ENCODE measurements at regions not wholly inside any gene's neighbourhood (a gene's known extent, or its start where the extent isn't known, plus 50 kb on each side); places are given as distances from the start of the nearest gene placed in this dataset.

DNA sequence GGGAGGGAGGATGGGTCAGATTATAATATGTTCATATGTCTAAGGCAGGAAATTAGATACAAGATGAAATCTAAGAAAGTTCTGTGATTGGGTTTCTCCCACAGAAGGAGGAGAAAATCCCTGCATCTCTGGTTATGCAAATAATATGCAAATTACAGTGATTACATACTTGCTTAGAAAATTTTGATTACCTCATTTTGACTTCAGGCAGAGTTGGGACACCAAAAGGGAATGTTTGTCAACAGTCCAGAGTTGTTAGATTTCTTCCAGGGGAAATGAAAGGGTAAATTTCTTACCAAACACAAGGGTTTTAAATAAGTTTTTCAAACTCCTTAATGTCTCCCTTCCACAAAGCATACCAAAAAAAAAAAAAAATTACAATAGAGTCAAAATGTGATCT lies 101.4 kb upstream of the STEAP1B start:
- Histone ChIP-seq H3K36me3 (ENCODE audit: control insufficient read depth, insufficient read depth, low read length) (no peaks in the 10 kb centered on the region), H3K4me1 (ENCODE audit: control insufficient read depth, insufficient read depth, low read length) (0 out of 2 replicates have a peak, but pooled peaks cover 3% of the 10 kb centered on the region), H3K27ac (ENCODE audit: low read length) (no peak overlapping the region), H3K27me3 (ENCODE audit: control insufficient read depth, insufficient read depth, low read length) (no peaks in the 10 kb centered on the region), H3K9me3 (ENCODE audit: control insufficient read depth, insufficient read depth, low read depth, low read length) (no peaks in the 10 kb centered on the region), H3K4me3 (ENCODE audit: low read depth in 2 of 2, low read length in 2 of 2) (no peak overlapping the region)
- in situ Hi-C loops (cut with HindIII; ENCODE audit: low pct_unique_long_range_greater_than_20kb, low sequenced_read_pairs): no loop called here
- TF ChIP-seq SIN3A (IDR thresholded peaks at IDR 0.05; ENCODE audit: borderline replicate concordance, insufficient read depth, low read depth, low read length) (no peak), CTCF (IDR thresholded peaks at IDR 0.05) (no peak), POLR2AphosphoS5 (IDR thresholded peaks at IDR 0.05; ENCODE audit: low read depth, low read length) (no peak), REST (IDR thresholded peaks at IDR 0.05; ENCODE audit: insufficient read depth in 1 of 2, low read depth in 2 of 2, low read length in 1 of 2) (no peak), TCF7L2 (IDR thresholded peaks at IDR 0.05; ENCODE audit: low read depth, low read length) (no peak)
- no peak for DNase-seq (ENCODE audit: low read depth, low spot score)
- no TSS peak for BruUV-seq (replicated peaks)
- CTCF ChIA-PET: no interaction called here
- POLR2A ChIA-PET: no interaction called here
- intact Hi-C loops (cut with micrococcal nuclease; ENCODE audit: unreplicated experiment): no loop called here
- ATAC-seq: no peak

DNA sequence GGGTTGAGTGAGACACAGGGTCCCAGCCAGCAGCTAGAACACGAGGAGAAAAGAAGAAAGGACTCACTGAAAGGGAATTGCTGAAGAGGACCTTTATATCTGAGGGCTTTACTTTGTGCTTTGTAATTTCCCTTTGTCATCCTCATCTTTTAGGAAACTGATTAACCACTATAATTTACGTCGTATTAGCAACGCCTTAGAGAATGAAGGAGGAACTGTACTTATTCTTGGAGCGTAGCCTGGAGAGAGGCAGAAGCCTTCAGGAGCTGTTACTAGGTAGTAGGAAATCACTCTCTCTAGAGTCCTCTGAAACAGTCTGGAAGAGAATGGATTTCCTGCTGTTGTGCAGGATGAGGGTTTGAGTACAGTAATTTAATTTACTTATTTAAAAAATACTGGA lies 101.0 kb upstream of the STEAP1B start:
- no peaks in the 10 kb centered on the region for H3K27me3 ChIP-seq (ENCODE audit: control insufficient read depth, insufficient read depth, low read length)
- H3K9me3 ChIP-seq (ENCODE audit: control insufficient read depth, insufficient read depth, low read depth, low read length): no peaks in the 10 kb centered on the region
- POLR2A ChIA-PET: no interaction called here
- no peak for TF ChIP-seq REST (IDR thresholded peaks at IDR 0.05; ENCODE audit: insufficient read depth in 1 of 2, low read depth in 2 of 2, low read length in 1 of 2)
- TF ChIP-seq POLR2AphosphoS5 (IDR thresholded peaks at IDR 0.05; ENCODE audit: low read depth, low read length): no peak
- TF ChIP-seq SIN3A (IDR thresholded peaks at IDR 0.05; ENCODE audit: borderline replicate concordance, insufficient read depth, low read depth, low read length): no peak
- TF ChIP-seq TCF7L2 (IDR thresholded peaks at IDR 0.05; ENCODE audit: low read depth, low read length): no peak
- TF ChIP-seq CTCF (IDR thresholded peaks at IDR 0.05): no peak
- no TSS peak for BruUV-seq (replicated peaks)
- 0 out of 2 replicates have a peak, but pooled peaks cover 3% of the 10 kb centered on the region for H3K4me1 ChIP-seq (ENCODE audit: control insufficient read depth, insufficient read depth, low read length)
- ATAC-seq: no peak
- no peak overlapping the region for H3K4me3 ChIP-seq (ENCODE audit: low read depth in 2 of 2, low read length in 2 of 2)
- no peak for DNase-seq (ENCODE audit: low read depth, low spot score)
- intact Hi-C loops (cut with micrococcal nuclease; ENCODE audit: unreplicated experiment): no loop called here
- no peak overlapping the region for H3K27ac ChIP-seq (ENCODE audit: low read length)
- H3K36me3 ChIP-seq (ENCODE audit: control insufficient read depth, insufficient read depth, low read length): no peaks in the 10 kb centered on the region
- CTCF ChIA-PET: no interaction called here
- in situ Hi-C loops (cut with HindIII; ENCODE audit: low pct_unique_long_range_greater_than_20kb, low sequenced_read_pairs): no loop called here
